ENCODE measurements at regions not wholly inside any gene's neighbourhood (a gene's known extent, or its start where the extent isn't known, plus 50 kb on each side); places are given as distances from the start of the nearest gene placed in this dataset.

DNA sequence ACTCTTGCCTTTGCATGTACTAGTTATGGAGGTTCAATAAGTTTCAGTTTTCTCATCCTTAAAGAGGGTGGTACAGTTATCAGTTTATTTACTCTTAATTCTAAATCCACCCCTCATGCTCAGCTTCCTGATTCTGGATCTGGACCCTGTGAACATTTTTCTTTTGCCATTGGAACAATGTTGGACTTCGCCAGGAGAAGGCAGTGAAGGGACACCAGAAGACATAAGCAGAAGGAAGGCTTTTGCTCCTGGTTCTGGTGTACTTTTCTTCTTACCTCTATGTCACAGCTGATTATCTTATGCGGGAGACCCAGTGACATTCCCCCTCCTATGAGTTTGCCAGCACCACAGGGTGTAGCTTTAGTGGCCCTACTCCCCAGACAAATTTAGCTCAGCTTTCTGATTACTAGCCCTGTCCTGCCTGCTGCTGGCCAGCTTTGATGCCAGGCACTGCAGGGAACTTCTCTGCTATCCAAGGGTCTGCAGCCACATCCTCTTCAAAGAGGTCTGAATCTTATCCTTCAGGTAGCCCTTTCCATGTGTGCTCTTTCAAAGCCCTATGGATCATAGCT, 466.3 kb upstream of the EPHA3 start:
- Histone ChIP-seq H3K4me1 (ENCODE audit: control insufficient read depth in 1 of 2, insufficient read depth in 2 of 2, low read depth in 1 of 2, low read length in 1 of 2) (no peaks in the 10 kb centered on the region), H3K79me2 (ENCODE audit: insufficient read depth) (no peaks in the 10 kb centered on the region), H3K27me3 (ENCODE audit: insufficient read depth) (no peaks in the 10 kb centered on the region), H3K4me3 (ENCODE audit: low read depth in 2 of 2, low read length in 1 of 2) (no peak overlapping the region), H3K9ac (no peak overlapping the region), H3K9me2 (no peaks in the 10 kb centered on the region), H2AFZ (ENCODE audit: low read depth) (no peak overlapping the region), H4K20me1 (ENCODE audit: insufficient read depth) (no peaks in the 10 kb centered on the region), H3K36me3 (replicated peaks in 1 of 2; ENCODE audit: control insufficient read depth in 1 of 2, insufficient read depth in 2 of 2, low read length in 1 of 2) (no peaks in the 10 kb centered on the region), H3F3A (replicated peaks; ENCODE audit: insufficient read depth) (no peaks in the 10 kb centered on the region), H3K9me3 (no peaks in the 10 kb centered on the region), H3K27ac (ENCODE audit: low read depth in 2 of 2, low read length in 1 of 2) (no peak overlapping the region), H3K4me2 (no peak overlapping the region)
- TF ChIP-seq SMC3 (IDR thresholded peaks at IDR 0.05; ENCODE audit: low read depth, low read length) (no peak), MEF2A (IDR thresholded peaks at IDR 0.05; ENCODE audit: borderline replicate concordance, low read depth) (no peak), TEAD4 (IDR thresholded peaks at IDR 0.05; ENCODE audit: borderline replicate concordance, insufficient read depth) (no peak), NFIC (IDR thresholded peaks at IDR 0.05; ENCODE audit: borderline replicate concordance) (no peak), CHD2 (IDR thresholded peaks at IDR 0.05; ENCODE audit: low read length, partially characterized antibody) (no peak), GATA2 (CRISPR knock-in tag; IDR thresholded peaks at IDR 0.05) (no peak), ELF1 (IDR thresholded peaks at IDR 0.05) (no peak), EP300 (IDR thresholded peaks at IDR 0.05; ENCODE audit: borderline replicate concordance in 1 of 2, low read depth in 1 of 2, low read length in 1 of 2) (no peak), RXRA (IDR thresholded peaks at IDR 0.05; ENCODE audit: borderline replicate concordance, low read depth) (no peak), RCOR1 (IDR thresholded peaks at IDR 0.05; ENCODE audit: low read length) (no peak), NRF1 (IDR thresholded peaks at IDR 0.05; ENCODE audit: low read depth, low read length) (no peak), EZH2phosphoT487 (IDR thresholded peaks at IDR 0.05; ENCODE audit: borderline replicate concordance, low read depth) (no peak), TCF12 (IDR thresholded peaks at IDR 0.05) (no peak)
- TF ChIP-seq, protein P1, sequence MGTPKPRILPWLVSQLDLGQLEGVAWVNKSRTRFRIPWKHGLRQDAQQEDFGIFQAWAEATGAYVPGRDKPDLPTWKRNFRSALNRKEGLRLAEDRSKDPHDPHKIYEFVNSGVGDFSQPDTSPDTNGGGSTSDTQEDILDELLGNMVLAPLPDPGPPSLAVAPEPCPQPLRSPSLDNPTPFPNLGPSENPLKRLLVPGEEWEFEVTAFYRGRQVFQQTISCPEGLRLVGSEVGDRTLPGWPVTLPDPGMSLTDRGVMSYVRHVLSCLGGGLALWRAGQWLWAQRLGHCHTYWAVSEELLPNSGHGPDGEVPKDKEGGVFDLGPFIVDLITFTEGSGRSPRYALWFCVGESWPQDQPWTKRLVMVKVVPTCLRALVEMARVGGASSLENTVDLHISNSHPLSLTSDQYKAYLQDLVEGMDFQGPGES (IDR thresholded peaks at IDR 0.05; ENCODE audit: low read depth, low read length): no peak
- TF ChIP-seq, protein P2, sequence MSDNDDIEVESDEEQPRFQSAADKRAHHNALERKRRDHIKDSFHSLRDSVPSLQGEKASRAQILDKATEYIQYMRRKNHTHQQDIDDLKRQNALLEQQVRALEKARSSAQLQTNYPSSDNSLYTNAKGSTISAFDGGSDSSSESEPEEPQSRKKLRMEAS (IDR thresholded peaks at IDR 0.05; ENCODE audit: low read depth): no peak
- TF ChIP-seq, protein P3, sequence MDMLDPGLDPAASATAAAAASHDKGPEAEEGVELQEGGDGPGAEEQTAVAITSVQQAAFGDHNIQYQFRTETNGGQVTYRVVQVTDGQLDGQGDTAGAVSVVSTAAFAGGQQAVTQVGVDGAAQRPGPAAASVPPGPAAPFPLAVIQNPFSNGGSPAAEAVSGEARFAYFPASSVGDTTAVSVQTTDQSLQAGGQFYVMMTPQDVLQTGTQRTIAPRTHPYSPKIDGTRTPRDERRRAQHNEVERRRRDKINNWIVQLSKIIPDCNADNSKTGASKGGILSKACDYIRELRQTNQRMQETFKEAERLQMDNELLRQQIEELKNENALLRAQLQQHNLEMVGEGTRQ (IDR thresholded peaks at IDR 0.05; ENCODE audit: borderline replicate concordance, low read depth, low read length): no peak
- TF ChIP-seq, protein P4, sequence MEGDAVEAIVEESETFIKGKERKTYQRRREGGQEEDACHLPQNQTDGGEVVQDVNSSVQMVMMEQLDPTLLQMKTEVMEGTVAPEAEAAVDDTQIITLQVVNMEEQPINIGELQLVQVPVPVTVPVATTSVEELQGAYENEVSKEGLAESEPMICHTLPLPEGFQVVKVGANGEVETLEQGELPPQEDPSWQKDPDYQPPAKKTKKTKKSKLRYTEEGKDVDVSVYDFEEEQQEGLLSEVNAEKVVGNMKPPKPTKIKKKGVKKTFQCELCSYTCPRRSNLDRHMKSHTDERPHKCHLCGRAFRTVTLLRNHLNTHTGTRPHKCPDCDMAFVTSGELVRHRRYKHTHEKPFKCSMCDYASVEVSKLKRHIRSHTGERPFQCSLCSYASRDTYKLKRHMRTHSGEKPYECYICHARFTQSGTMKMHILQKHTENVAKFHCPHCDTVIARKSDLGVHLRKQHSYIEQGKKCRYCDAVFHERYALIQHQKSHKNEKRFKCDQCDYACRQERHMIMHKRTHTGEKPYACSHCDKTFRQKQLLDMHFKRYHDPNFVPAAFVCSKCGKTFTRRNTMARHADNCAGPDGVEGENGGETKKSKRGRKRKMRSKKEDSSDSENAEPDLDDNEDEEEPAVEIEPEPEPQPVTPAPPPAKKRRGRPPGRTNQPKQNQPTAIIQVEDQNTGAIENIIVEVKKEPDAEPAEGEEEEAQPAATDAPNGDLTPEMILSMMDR (IDR thresholded peaks at IDR 0.05): no peak
- WGBS (ENCODE audit: low lambda C conversion rate): 7% methylated on average over 2 of the region's 2 CpGs
- CTCF ChIA-PET: interaction anchor here (0.5 kb wide), 1 partner anchor 64 kb away, joined by 3 read pairs; no protein-coding TSS in a partner anchor
- POLR2A ChIA-PET: no interaction called here
- DNase-seq: no peak
